ENCODE measurements at regions not wholly inside any gene's neighbourhood (a gene's known extent, or its start where the extent isn't known, plus 50 kb on each side); places are given as distances from the start of the nearest gene placed in this dataset.

- no peak for DNase-seq
Measured at GRCh38 chr13:34422956-34423355, 519.1 kb upstream of the NBEA start.

- no peak for DNase-seq
Measured at GRCh38 chr13:34425327-34425949, 516.6 kb upstream of the NBEA start.

- no peak for DNase-seq
Measured at GRCh38 chr13:34428911-34429310, 513.2 kb upstream of the NBEA start.

GRCh38 chr13:34430294-34430693 is 511.8 kb upstream of the NBEA start:
- no peak for DNase-seq

- DNase-seq, result no peak
Measured at GRCh38 chr13:34431827-34432581, 510.1 kb upstream of the NBEA start.

- DNase-seq, result no peak
Measured at GRCh38 chr13:34435338-34435737, 506.7 kb upstream of the NBEA start.

- DNase-seq, result no peak
Measured at GRCh38 chr13:34437873-34438272, 504.2 kb upstream of the NBEA start.

- no peak for DNase-seq
Measured at GRCh38 chr13:34452831-34453230, 489.2 kb upstream of the NBEA start.

- no peak for DNase-seq
Measured at GRCh38 chr13:34458756-34459715, 483.0 kb upstream of the NBEA start.

GRCh38 chr13:34459856-34460255 is 482.2 kb upstream of the NBEA start:
- DNase-seq, result no peak

GRCh38 chr13:34462843-34463242 is 479.2 kb upstream of the NBEA start:
- DNase-seq, result no peak

GRCh38 chr13:34464011-34464410 is 478.1 kb upstream of the NBEA start:
- no peak for DNase-seq

GRCh38 chr13:34465423-34465922 is 476.6 kb upstream of the NBEA start:
- DNase-seq, result no peak

- no peak for DNase-seq
Measured at GRCh38 chr13:34466301-34466700, 475.8 kb upstream of the NBEA start.

- no peak for DNase-seq
Measured at GRCh38 chr13:34467450-34468083, 474.5 kb upstream of the NBEA start.

GRCh38 chr13:34469196-34469986 is 472.7 kb upstream of the NBEA start:
- DNase-seq, result no peak

- no peak for DNase-seq
Measured at GRCh38 chr13:34474187-34474868, 467.7 kb upstream of the NBEA start.

GRCh38 chr13:34478376-34478775 is 463.7 kb upstream of the NBEA start:
- no peak for DNase-seq

GRCh38 chr13:34502011-34502410 is 440.1 kb upstream of the NBEA start:
- no peak for DNase-seq

GRCh38 chr13:34502621-34503020 is 439.4 kb upstream of the NBEA start:
- no peak for DNase-seq

- no peak for DNase-seq
Measured at GRCh38 chr13:34506796-34507195, 435.3 kb upstream of the NBEA start.
